K562 (cell line): ENCODE measurements at regions not wholly inside any gene's neighbourhood (a gene's known extent, or its start where the extent isn't known, plus 50 kb on each side); places are given as distances from the start of the nearest gene placed in this dataset.

Source experiments
- ATAC-seq: fragments of 200-7000 bp; cut with Tn5 transposase; 3 replicates; pipeline ENCODE4 v1.9.1; 2020; ENCODE audit warnings: moderate library complexity
- BruUV-seq: library from RNA; stranded (reverse); fragments of 400-500 nt; replicated peaks from 2 replicates; lab custom pipeline; 2021; lab: Mats Ljungman, UMichigan
- CTCF ChIA-PET: fragments of 300-600 bp; formaldehyde crosslinking; extraction: SDS; loops from one replicate; lab custom pipeline; 2021; ENCODE audit warnings: low intra/inter-chr PET ratio; lab: Yijun Ruan, JAX
- POLR2A ChIA-PET: fragments of 300-600, 350-650 bp; sonication (Branson Sonifier 250); formaldehyde crosslinking; extraction: SDS; loops from one replicate; lab custom pipeline; 2021; ENCODE audit warnings: antibody characterized with exemption, inconsistent platforms; lab: Yijun Ruan, JAX
- DNase-seq, 4 experiments: peaks; one replicate each; pipeline versions ENCODE4 v3.0.0 to v3.0.0-alpha.2; 2011 to 2018; ENCODE audit warnings: low spot score in 3 of 4, mixed read lengths in 3 of 4; ENCODE audit errors: extremely low read depth in 1 of 4
- FAIRE-seq: peaks from 2 replicates; lab custom pipeline; 2011; peaks lifted over from hg19 to GRCh38; lab: Jason Lieb, UNC
- H2AFZ ChIP-seq: 2 replicates; pipeline ENCODE4 v1.6.0; 2011; ENCODE audit warnings: low read depth, low read length, control low read depth, inconsistent platforms
- H3K27ac ChIP-seq: fragments of 200-600 bp; 3 replicates; pipeline ENCODE4 v1.8.0; 2011; ENCODE audit warnings: low read depth, mild to moderate bottlenecking, control low read depth, inconsistent platforms, low read length, moderate library complexity, mixed read lengths; ENCODE audit errors: extremely low read depth
- H3K27me3 ChIP-seq, 2 experiments: fragments of 300-600 bp in 1 of 2; 2 replicates in 1 of 2; 3 replicates in 1 of 2; pipeline versions ENCODE4 v1.6.0 to v1.8.0; 2011; ENCODE audit warnings: inconsistent platforms in 2 of 2, low read length in 2 of 2, mild to moderate bottlenecking in 1 of 2, mixed read lengths in 1 of 2, moderate library complexity in 1 of 2; ENCODE audit not compliant: control insufficient read depth in 2 of 2, insufficient read depth in 2 of 2
- H3K36me3 ChIP-seq: fragments of 300-600 bp; 3 replicates; pipeline ENCODE4 v1.8.0; 2011; ENCODE audit warnings: mild to moderate bottlenecking, low read length, inconsistent platforms; ENCODE audit not compliant: control insufficient read depth, insufficient read depth
- H3K4me1 ChIP-seq, 2 experiments: fragments of 200-600 bp in 1 of 2; replicated peaks in 1 of 2; 2 replicates in 1 of 2; 3 replicates in 1 of 2; pipeline versions ENCODE4 v1.5.1 to v1.8.0; 2011; ENCODE audit warnings: inconsistent platforms in 2 of 2, low read length in 2 of 2, mild to moderate bottlenecking in 1 of 2, mixed read lengths in 1 of 2, moderate library complexity in 1 of 2; ENCODE audit not compliant: control insufficient read depth in 2 of 2, insufficient read depth in 2 of 2
- H3K4me2 ChIP-seq: 2 replicates; pipeline ENCODE4 v1.6.1; 2011; ENCODE audit warnings: low read length, control low read depth, inconsistent platforms, mixed read lengths; ENCODE audit not compliant: insufficient read depth
- H3K4me3 ChIP-seq: fragments of 200-600 bp; sonication (generic), shearing (Covaris generic); 2 replicates; pipeline ENCODE4 v1.5.1; 2016; ENCODE audit warnings: control low read depth, inconsistent platforms
- H3K79me2 ChIP-seq: fragments of 200-600 bp; 3 replicates; pipeline ENCODE4 v1.8.0; 2011; ENCODE audit warnings: low read length, inconsistent platforms; ENCODE audit not compliant: control insufficient read depth, insufficient read depth
- H3K9ac ChIP-seq, 2 experiments: 2 replicates each; pipeline versions ENCODE4 v1.6.0 to v1.6.1; 2011; ENCODE audit warnings: low read depth in 2 of 2, low read length in 2 of 2, control low read depth in 1 of 2, inconsistent platforms in 1 of 2, mild to moderate bottlenecking in 1 of 2, mixed read lengths in 1 of 2; ENCODE audit not compliant: insufficient read depth in 1 of 2
- H3K9me1 ChIP-seq: one replicate; pipeline ENCODE4 v1.6.0; 2011; ENCODE audit warnings: inconsistent platforms, mild to moderate bottlenecking, low read length, moderate library complexity; ENCODE audit not compliant: control insufficient read depth, insufficient read depth
- H3K9me3 ChIP-seq: replicated peaks from 2 replicates; pipeline ENCODE4 v1.5.1; 2011; ENCODE audit warnings: low read depth, low read length, inconsistent platforms; ENCODE audit not compliant: control insufficient read depth, insufficient read depth
- H4K20me1 ChIP-seq: replicated peaks from 2 replicates; pipeline ENCODE4 v1.6.1; 2011; ENCODE audit warnings: low read length, inconsistent platforms, mixed read lengths; ENCODE audit not compliant: control insufficient read depth, insufficient read depth
- CEBPG ChIP-seq, 3 experiments: fragments of 200-800 bp in 1 of 3; sonication (Bioruptor generic) in 1 of 3; sonication (generic) in 1 of 3; formaldehyde crosslinking in 1 of 3; IDR thresholded peaks in 2 of 3; conservative IDR thresholded peaks in 1 of 3; 2 replicates each; pipeline versions ENCODE4 v1.6.1 to v1.8.0; 2016 to 2022; ENCODE audit warnings: missing compliant biosample characterization in 2 of 3, missing genetic modification characterization in 2 of 3, mild to moderate bottlenecking in 1 of 3, missing genetic modification reagents in 1 of 3
- HOMEZ ChIP-seq: fragments of 250-450 bp; sonication (Bioruptor Pico); IDR thresholded peaks from 2 replicates; pipeline ENCODE4 v1.4.0; 2020; ENCODE audit warnings: mild to moderate bottlenecking, moderate library complexity
- POLR3A ChIP-seq: IDR thresholded peaks from 2 replicates; pipeline ENCODE4 v1.6.1; 2011; ENCODE audit warnings: borderline replicate concordance, mild to moderate bottlenecking, moderate library complexity; ENCODE audit not compliant: insufficient read length, insufficient read depth; ENCODE audit errors: extremely low read depth
- RHOXF2B ChIP-seq: fragments of 250-450 bp; sonication (Bioruptor Pico); conservative IDR thresholded peaks from 2 replicates; pipeline ENCODE4 v1.5.1; 2021
- TAF1 ChIP-seq: IDR thresholded peaks from 2 replicates; pipeline ENCODE4 v1.6.1; 2011; ENCODE audit warnings: mild to moderate bottlenecking, low read length, moderate library complexity; ENCODE audit not compliant: insufficient read depth, control insufficient read depth, severe bottlenecking; ENCODE audit errors: extremely low read depth
- ZNF347 ChIP-seq: fragments of 450-650 bp; formaldehyde crosslinking; IDR thresholded peaks from 2 replicates; pipeline ENCODE4 v1.4.0; 2020; ENCODE audit warnings: low read depth, mild to moderate bottlenecking, moderate library complexity
- ZNF668 ChIP-seq: fragments of 250-450 bp; sonication (Bioruptor Pico); IDR thresholded peaks from 2 replicates; pipeline ENCODE4 v1.8.0; 2022; ENCODE audit warnings: mild to moderate bottlenecking, inconsistent platforms
- in situ Hi-C: fragments of 300-500 bp; cut with MboI; formaldehyde crosslinking; loops from 4 replicates; pipeline ENCODE4 v1.15.0; 2018; ENCODE audit warnings: inconsistent platforms, mixed read lengths
- intact Hi-C: fragments of 100-400 bp; cut with micrococcal nuclease; formaldehyde crosslinking; loops from 2 replicates; pipeline ENCODE4 v1.14.2; 2022
- TF ChIP-seq, protein P1 (sequence below): IDR thresholded peaks from 2 replicates; pipeline ENCODE4 v1.6.1; 2016; ENCODE audit warnings: missing genetic modification characterization, missing compliant biosample characterization

DNA sequence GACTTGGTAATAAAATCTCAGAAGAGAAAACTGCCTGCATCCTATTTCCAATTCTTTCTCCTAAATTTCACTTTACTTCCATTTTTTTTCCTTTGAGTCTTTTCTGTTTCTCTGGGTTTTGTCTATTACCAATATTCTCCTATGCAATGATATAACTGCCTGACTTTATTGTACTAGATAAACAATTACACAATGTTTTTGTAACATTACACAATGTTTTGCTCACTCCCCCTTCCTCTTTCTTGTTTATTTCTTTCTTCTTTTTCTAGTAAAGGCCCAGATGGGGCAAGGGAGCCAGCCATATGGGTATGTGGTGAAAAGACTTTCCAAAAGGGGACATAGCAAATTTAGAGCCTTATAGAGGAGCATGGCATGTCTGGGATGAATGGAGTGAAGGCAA lies 278.7 kb upstream of the PHYHIPL start:
- ATAC-seq (no peak), DNase-seq (no peak), FAIRE-seq (no peak)
- no peaks in the 10 kb centered on the region for H3K9me3 ChIP-seq
- H3K27ac ChIP-seq: no peak overlapping the region
- H3K4me2 ChIP-seq: no peak overlapping the region
- POLR2A ChIA-PET: no interaction called here
- intact Hi-C loops (no loop called here), in situ Hi-C loops (no loop called here)
- H3K79me2 ChIP-seq: no peaks in the 10 kb centered on the region
- BruUV-seq: no TSS peak
- no peak overlapping the region for H3K4me3 ChIP-seq
- CTCF ChIA-PET: no interaction called here
- H3K9me1 ChIP-seq: no peaks in the 10 kb centered on the region
- no peaks in the 10 kb centered on the region for H3K4me1 ChIP-seq
- no peak overlapping the region for H3K9ac ChIP-seq
- no peaks in the 10 kb centered on the region for H3K36me3 ChIP-seq
- H3K27me3 ChIP-seq: no peaks in the 10 kb centered on the region
- H2AFZ ChIP-seq: no peak overlapping the region
- H4K20me1 ChIP-seq: no peaks in the 10 kb centered on the region
- no peak for TF ChIP-seq ZNF347 (CRISPR knock-in tag)
- no peak for TF ChIP-seq CEBPG (CRISPR knock-in tag; IDR thresholded peaks at IDR 0.05)
- no peak for TF ChIP-seq CEBPG (tag; conservative IDR thresholded peaks at IDR 0.05 in 1 of 2, IDR thresholded peaks at IDR 0.05 in 1 of 2)
- TF ChIP-seq HOMEZ (CRISPR knock-in tag): no peak
- no peak for TF ChIP-seq POLR3A
- TF ChIP-seq, protein P1, sequence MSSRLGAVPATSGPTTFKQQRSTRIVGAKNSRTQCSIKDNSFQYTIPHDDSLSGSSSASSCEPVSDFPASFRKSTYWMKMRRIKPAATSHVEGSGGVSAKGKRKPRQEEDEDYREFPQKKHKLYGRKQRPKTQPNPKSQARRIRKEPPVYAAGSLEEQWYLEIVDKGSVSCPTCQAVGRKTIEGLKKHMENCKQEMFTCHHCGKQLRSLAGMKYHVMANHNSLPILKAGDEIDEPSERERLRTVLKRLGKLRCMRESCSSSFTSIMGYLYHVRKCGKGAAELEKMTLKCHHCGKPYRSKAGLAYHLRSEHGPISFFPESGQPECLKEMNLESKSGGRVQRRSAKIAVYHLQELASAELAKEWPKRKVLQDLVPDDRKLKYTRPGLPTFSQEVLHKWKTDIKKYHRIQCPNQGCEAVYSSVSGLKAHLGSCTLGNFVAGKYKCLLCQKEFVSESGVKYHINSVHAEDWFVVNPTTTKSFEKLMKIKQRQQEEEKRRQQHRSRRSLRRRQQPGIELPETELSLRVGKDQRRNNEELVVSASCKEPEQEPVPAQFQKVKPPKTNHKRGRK: no peak
- no peak for TF ChIP-seq ZNF668 (CRISPR knock-in tag)
- TF ChIP-seq RHOXF2B (CRISPR knock-in tag): no peak
- TF ChIP-seq TAF1: no peak
